ENCODE measurements at regions not wholly inside any gene's neighbourhood (a gene's known extent, or its start where the extent isn't known, plus 50 kb on each side); places are given as distances from the start of the nearest gene placed in this dataset.

DNA sequence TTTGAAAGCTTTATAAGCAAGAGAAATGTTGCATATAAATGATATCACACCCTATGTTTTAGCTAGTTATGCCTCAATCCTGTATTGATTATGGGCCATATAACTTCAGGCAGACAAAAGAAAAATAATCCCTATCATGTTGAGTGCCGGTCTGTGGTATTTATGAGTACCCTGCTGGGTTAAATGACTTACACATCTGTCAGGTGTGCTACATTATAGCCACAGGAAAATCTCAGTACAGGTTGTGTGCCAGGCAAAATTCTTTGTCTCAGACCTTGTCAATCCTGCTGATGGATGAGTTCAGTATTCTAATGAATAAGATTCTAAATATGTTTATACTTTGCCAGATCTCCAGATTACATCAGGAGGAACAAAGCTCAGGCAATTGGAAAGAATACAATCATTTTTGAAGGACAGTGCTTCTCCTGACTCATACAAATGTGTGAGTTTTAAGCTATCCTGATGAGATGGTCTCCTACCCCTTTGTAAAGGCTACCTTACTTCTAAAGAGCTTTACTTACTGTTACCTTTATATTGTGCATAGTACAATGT, 109.8 kb upstream of the FOXG1 start:
- TF ChIP-seq ZBTB48 (tag by site-specific recombination; IDR thresholded peaks at IDR 0.05) (no peak), ZNF155 (tag by site-specific recombination; IDR thresholded peaks at IDR 0.05) (no peak), ZNF843 (tag by site-specific recombination; IDR thresholded peaks at IDR 0.05) (no peak)
- TF ChIP-seq, protein P1, sequence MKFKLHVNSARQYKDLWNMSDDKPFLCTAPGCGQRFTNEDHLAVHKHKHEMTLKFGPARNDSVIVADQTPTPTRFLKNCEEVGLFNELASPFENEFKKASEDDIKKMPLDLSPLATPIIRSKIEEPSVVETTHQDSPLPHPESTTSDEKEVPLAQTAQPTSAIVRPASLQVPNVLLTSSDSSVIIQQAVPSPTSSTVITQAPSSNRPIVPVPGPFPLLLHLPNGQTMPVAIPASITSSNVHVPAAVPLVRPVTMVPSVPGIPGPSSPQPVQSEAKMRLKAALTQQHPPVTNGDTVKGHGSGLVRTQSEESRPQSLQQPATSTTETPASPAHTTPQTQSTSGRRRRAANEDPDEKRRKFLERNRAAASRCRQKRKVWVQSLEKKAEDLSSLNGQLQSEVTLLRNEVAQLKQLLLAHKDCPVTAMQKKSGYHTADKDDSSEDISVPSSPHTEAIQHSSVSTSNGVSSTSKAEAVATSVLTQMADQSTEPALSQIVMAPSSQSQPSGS (tag by site-specific recombination; IDR thresholded peaks at IDR 0.05; ENCODE audit: low read depth), result no peak
- TF ChIP-seq, protein P2, sequence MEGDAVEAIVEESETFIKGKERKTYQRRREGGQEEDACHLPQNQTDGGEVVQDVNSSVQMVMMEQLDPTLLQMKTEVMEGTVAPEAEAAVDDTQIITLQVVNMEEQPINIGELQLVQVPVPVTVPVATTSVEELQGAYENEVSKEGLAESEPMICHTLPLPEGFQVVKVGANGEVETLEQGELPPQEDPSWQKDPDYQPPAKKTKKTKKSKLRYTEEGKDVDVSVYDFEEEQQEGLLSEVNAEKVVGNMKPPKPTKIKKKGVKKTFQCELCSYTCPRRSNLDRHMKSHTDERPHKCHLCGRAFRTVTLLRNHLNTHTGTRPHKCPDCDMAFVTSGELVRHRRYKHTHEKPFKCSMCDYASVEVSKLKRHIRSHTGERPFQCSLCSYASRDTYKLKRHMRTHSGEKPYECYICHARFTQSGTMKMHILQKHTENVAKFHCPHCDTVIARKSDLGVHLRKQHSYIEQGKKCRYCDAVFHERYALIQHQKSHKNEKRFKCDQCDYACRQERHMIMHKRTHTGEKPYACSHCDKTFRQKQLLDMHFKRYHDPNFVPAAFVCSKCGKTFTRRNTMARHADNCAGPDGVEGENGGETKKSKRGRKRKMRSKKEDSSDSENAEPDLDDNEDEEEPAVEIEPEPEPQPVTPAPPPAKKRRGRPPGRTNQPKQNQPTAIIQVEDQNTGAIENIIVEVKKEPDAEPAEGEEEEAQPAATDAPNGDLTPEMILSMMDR (tag by site-specific recombination; IDR thresholded peaks at IDR 0.05), result no peak

Data from HEK293 (cell line).